GM18861 (cell line): ENCODE measurements at regions not wholly inside any gene's neighbourhood (a gene's known extent, or its start where the extent isn't known, plus 50 kb on each side); places are given as distances from the start of the nearest gene placed in this dataset.
"Not testable (repeated sequence)": the region's sequence is repeated elsewhere in the genome, so short reads cannot be mapped to it uniquely, and the experiment has no call there.

ENCODE experiments used
- ATAC-seq: cut with Tn5 transposase; IDR thresholded peaks from one replicate; pipeline ENCODE4 v1.9.1; 2021; ENCODE audit not compliant: unreplicated experiment

- ATAC-seq = no peak
Observed at GRCh38 chr10:16231176-16231575, 205.6 kb upstream of the PTER start.

DNA sequence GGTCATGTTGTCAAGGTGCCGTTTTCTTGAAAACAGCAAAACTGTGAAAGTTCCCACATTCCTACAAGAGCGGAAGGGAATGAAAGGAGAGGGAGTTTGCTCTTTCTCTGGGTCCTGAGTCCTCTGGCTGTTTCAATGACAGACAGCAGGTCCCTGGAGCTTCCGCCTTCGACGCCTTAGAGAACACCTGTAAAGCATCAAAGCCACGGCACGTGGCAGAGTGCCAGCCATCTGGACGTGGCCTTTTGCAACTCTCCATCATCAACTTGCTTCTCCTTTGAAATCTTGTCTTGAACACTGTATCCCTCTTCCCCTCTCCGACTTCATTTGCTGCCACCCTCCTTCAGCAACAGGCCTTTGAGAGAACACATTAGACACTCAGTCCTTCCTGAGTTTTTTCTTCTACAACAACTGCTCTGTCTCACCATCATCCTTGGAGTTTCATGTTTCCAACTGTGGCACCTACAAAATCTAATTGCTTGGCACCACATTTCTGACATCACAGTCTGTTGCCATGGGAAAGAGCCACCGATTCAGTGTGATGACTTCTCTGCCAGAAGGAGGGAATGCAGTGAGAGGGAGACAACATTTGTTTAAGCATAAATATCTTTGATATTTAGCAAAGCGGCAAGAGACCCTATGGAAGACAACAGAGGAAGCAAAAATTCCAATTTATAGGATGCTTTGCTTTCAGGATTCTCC, 204.9 kb upstream of the PTER start:
- ATAC-seq = no peak

DNA sequence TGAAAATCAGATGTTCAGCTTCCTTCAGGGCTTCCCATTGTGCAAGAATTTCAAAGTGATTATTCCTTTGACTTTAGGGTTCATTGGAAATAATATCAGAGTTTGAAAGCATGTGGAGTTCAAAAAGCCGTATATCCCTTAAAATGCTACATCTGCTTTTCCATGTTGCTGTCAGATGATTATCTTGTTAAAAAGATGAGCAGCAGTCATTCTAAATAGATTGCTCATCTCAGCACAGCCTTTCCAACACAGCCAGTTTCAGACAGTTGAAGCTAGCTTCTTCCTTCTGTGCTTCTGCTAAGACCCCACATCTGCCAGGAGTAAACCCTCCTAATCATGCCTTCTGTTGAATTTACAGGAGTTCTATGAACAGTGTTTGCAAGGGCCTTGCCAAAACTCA, 204.4 kb upstream of the PTER start:
- ATAC-seq = no peak

GRCh38 chr10:16234916-16235315, 201.9 kb upstream of the PTER start:
- ATAC-seq = no peak

DNA sequence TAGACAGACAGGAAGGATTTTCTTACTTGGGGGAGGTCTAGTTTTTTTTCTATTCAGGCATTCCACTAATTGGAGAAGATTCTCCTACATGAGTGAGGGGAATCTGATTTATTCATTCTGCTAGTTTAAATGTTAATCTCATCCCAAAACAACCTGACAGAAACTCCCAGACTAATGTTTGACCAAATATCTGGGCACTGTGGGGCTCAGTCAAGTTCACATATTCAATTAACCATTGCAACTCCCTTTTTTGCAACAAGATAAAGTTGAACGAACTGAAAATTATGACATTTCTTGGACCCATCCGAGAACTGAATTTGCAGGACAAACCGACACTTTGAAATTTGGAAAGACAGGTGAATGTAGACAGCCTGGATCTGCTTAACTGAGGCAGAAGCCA, 194.4 kb upstream of the PTER start:
- no peak for ATAC-seq

GRCh38 chr10:16242859-16243613, 193.8 kb upstream of the PTER start:
- ATAC-seq = no peak

- ATAC-seq = not testable (repeated sequence)
Observed at GRCh38 chr10:16250136-16250535, 186.7 kb upstream of the PTER start.

DNA sequence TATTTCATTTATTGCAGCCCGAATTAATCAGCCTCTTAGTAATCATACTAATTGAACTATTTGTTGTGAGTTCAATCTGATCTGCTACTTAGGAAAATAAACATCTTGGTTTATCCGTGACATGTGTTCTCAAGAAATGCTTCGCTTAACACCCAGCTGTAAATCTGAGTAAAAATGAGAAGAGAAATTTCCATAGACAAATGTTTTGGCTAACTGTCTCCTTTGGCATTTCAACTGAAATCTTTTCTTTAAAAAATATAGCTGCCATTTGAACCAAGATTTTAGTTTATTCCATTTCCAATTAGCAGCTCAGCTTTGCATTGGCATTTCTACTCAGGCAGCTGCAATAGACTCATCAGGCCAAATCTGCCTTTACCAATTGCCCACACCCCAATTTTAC, 180.5 kb upstream of the PTER start:
- ATAC-seq = no peak

GRCh38 chr10:16258291-16259040, 178.3 kb upstream of the PTER start:
- no peak for ATAC-seq

- ATAC-seq = no peak
Observed at GRCh38 chr10:16259726-16260125, 177.1 kb upstream of the PTER start.

GRCh38 chr10:16260388-16260787, 176.4 kb upstream of the PTER start:
- no peak for ATAC-seq

DNA sequence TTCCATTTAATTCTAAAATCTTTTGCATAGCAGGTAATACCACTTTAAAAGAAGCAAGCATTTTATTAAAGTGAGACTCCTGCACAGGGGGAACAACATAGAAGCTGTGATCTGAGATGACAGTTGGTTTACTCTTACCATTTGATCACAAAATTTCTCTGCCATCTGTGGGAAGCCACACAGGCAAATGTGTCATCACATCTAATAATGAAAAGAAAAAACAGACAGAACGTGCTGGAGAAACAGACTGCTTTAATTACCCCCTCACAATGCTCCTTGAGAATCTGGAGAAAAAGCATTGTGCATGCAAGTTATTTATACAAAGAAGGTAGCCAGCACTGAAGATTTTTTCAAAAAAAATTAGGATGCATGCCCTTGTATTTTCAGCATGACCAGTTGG, 165.2 kb upstream of the PTER start:
- no peak for ATAC-seq

DNA sequence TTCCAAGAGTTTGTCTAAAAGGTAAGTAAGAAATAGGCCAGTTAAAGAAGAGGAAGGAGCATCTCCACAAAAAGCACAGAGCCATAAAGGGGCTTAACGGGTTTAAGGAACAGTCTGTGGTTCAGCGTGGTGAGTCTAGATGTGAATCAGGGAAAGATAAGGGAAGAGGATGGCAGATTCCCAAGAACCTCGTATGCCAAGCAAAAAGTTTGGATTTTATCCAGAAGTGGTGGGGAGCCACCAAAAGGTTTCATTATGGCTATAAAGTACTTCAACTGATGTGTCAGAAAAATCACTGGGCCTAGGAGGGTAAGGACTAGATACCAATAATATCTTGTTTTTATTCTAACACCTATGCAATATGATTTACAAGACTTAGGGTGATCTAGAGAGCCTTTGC, 161.9 kb upstream of the PTER start:
- ATAC-seq = no peak

DNA sequence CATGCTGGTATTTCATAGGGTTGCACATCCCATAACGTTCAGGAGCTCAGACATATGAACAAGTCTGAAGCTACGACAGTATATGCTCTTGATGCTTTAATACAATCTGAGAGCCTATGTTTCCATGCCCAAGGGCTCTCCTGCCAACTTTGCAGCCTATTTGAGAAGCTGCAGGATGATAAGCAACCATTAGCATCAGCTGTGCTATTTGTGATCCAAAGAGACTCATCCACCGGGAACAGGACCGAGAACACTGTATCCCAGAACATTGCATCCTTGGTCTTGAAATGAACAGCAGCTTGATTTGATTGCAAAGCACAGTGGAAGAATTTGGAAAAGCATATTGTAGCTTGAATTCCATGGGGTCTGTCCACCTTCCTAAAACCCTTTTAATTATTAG, 156.2 kb upstream of the PTER start:
- ATAC-seq = no peak

DNA sequence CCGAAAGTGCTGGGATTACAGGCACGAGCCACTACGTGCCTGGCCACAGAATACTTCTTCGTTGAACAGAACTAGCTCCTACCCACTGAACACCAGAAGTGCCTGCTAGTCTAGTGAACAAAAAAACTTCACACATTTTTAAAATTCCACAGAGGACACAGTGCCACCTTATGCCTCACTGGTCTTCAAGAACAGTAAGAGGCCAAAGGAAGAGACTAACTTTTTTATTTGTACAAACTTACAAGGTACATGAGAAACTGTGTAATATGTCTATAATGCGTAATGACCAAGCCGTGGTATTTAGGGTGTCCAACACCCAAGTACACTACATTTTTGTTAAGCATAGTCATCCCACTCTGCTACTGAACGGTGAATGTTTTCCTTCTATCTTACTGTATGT, 144.4 kb upstream of the PTER start:
- ATAC-seq = no peak

- no peak for ATAC-seq
Observed at GRCh38 chr10:16297069-16297468, 139.7 kb upstream of the PTER start.

DNA sequence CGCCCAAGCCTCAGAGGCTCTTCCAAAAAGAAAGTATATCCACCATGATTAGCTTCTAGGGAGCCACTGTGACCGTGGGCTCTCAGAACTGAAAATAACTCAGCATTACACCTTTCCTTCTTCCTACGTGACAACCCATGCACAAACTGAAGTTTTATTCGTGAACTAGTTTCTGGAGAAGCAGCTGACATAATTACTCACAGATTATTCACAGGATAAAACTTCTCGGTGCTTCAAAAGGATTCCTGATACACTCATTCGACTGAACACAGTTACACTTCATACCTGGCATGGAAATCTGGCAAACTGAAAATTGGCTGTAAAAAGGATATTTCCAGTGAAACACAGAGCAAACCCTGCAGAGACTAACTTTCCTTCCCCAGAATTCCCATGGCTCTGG, 139.2 kb upstream of the PTER start:
- no peak for ATAC-seq

GRCh38 chr10:16304311-16304710, 132.5 kb upstream of the PTER start:
- ATAC-seq = no peak

DNA sequence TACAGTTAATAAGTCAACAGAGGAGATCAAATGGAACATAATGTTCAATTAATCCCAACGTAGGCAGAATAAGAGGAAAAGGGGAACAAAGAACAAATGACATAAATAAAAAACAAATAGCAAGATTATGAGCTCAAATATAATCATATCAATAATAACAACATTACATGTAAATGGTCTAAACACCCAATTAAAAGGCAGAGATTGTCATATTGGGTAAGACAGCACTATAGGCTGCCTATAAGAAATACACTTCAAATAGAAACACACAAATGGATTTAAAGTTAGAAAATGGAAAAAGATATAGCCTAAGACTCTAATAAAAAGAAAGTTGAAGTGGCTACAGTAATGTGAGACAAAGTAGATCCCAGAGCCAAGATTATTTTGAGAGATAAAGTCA, 126.4 kb upstream of the PTER start:
- no peak for ATAC-seq

DNA sequence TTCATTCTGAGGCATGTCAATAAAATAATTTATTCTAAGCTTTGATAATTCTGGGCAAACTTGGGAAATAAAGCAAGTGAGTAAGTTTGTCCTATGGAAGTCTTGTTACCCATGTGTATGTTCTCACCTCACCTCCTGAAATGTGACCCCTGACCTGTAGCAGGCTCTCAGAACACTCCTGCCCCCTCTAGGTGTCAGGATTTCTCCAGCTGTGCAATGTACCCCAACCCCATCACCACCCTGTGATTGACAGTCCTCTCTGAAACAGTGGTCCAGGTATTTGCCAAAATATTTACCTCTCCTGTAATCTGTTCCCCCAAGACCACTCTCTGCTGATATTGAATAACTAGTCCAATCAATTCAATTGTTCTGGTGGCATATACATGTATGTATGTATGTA, 122.6 kb upstream of the PTER start:
- no peak for ATAC-seq

GRCh38 chr10:16316733-16317390, 119.9 kb upstream of the PTER start:
- ATAC-seq = no peak

- ATAC-seq = no peak
Observed at GRCh38 chr10:16341637-16342036, 95.2 kb upstream of the PTER start.
